ENCODE measurements at regions not wholly inside any gene's neighbourhood (a gene's known extent, or its start where the extent isn't known, plus 50 kb on each side); places are given as distances from the start of the nearest gene placed in this dataset.

GRCh38 chr13:50309882-50310594 lies 294.8 kb downstream of the KCNRG start:
- Histone ChIP-seq H3K27ac (ENCODE audit: low read depth in 1 of 2, low read length in 1 of 2) (no peak overlapping the region), H3K4me3 (no peak overlapping the region), H3K27me3 (ENCODE audit: control insufficient read depth in 3 of 3, insufficient read depth in 3 of 3, low read length in 2 of 3) (no peaks in the 10 kb centered on the region), H3K4me1 (ENCODE audit: control insufficient read depth in 5 of 5, insufficient read depth in 5 of 5, low read length in 5 of 5) (peaks cover 2 to 24% (median 13%) of the 10 kb centered on the region in 5 donors), H3K9ac (ENCODE audit: insufficient read depth in 1 of 2, low read length in 2 of 2) (no peak overlapping the region), H3K36me3 (ENCODE audit: control insufficient read depth in 4 of 4, insufficient read depth in 4 of 4, low read length in 4 of 4) (no peaks in the 10 kb centered on the region), H3K9me3 (ENCODE audit: control insufficient read depth in 4 of 4, insufficient read depth in 3 of 4, low read length in 3 of 4) (no peaks in the 10 kb centered on the region)
- WGBS, 2 donors, result 28 to 50% methylated on average over 7 of the region's 7 CpGs
- ATAC-seq (ENCODE audit: insufficient read depth, low FRiP score) (no peak), DNase-seq (no peak)
- TF ChIP-seq CTCF (IDR thresholded peaks at IDR 0.05; ENCODE audit: control extremely low read depth, extremely low read depth), result no peak

GRCh38 chr13:50310734-50311133 lies 295.5 kb downstream of the KCNRG start:
- ATAC-seq (ENCODE audit: insufficient read depth, low FRiP score) (no peak), DNase-seq (no peak)
- Histone ChIP-seq H3K4me3 (no peak overlapping the region), H3K27me3 (ENCODE audit: control insufficient read depth in 3 of 3, insufficient read depth in 3 of 3, low read length in 2 of 3) (no peaks in the 10 kb centered on the region), H3K27ac (ENCODE audit: low read depth in 1 of 2, low read length in 1 of 2) (no peak overlapping the region), H3K9ac (ENCODE audit: insufficient read depth in 1 of 2, low read length in 2 of 2) (no peak overlapping the region), H3K4me1 (ENCODE audit: control insufficient read depth in 5 of 5, insufficient read depth in 5 of 5, low read length in 5 of 5) (peaks cover 2 to 24% (median 13%) of the 10 kb centered on the region in 5 donors), H3K36me3 (ENCODE audit: control insufficient read depth in 4 of 4, insufficient read depth in 4 of 4, low read length in 4 of 4) (no peaks in the 10 kb centered on the region), H3K9me3 (ENCODE audit: control insufficient read depth in 4 of 4, insufficient read depth in 3 of 4, low read length in 3 of 4) (no peaks in the 10 kb centered on the region)
- TF ChIP-seq CTCF (IDR thresholded peaks at IDR 0.05; ENCODE audit: control extremely low read depth, extremely low read depth), result no peak
- 85 to 89% methylated on average over 6 of the region's 6 CpGs for WGBS, 2 donors

- no peak overlapping the region for H3K27ac ChIP-seq (ENCODE audit: low read depth in 1 of 2, low read length in 1 of 2)
- H3K4me1 ChIP-seq (ENCODE audit: control insufficient read depth in 5 of 5, insufficient read depth in 5 of 5, low read length in 5 of 5), result peaks cover 0 to 6% (median 0%) of the 10 kb centered on the region in 5 donors
- no peak for DNase-seq
- no peaks in the 10 kb centered on the region for H3K27me3 ChIP-seq (ENCODE audit: control insufficient read depth in 3 of 3, insufficient read depth in 3 of 3, low read length in 2 of 3)
- ATAC-seq (ENCODE audit: insufficient read depth, low FRiP score), result no peak
- 94 to 97% methylated on average over 4 of the region's 4 CpGs for WGBS, 2 donors
- no peak overlapping the region for H3K4me3 ChIP-seq
- H3K36me3 ChIP-seq (ENCODE audit: control insufficient read depth in 4 of 4, insufficient read depth in 4 of 4, low read length in 4 of 4), result no peaks in the 10 kb centered on the region
- no peak for TF ChIP-seq CTCF (IDR thresholded peaks at IDR 0.05; ENCODE audit: control extremely low read depth, extremely low read depth)
- H3K9me3 ChIP-seq (ENCODE audit: control insufficient read depth in 4 of 4, insufficient read depth in 3 of 4, low read length in 3 of 4), result no peaks in the 10 kb centered on the region
- H3K9ac ChIP-seq (ENCODE audit: insufficient read depth in 1 of 2, low read length in 2 of 2), result no peak overlapping the region
Measured at GRCh38 chr13:50318887-50319286, 303.6 kb downstream of the KCNRG start.

All from lung (tissue), 11 donors.